ENCODE measurements at regions not wholly inside any gene's neighbourhood (a gene's known extent, or its start where the extent isn't known, plus 50 kb on each side); places are given as distances from the start of the nearest gene placed in this dataset.
"Not testable (repeated sequence)": the region's sequence is repeated elsewhere in the genome, so short reads cannot be mapped to it uniquely, and the experiment has no call there.

GRCh38 chr2:34159901-34160300 is 560.8 kb upstream of the FAM98A start:
- Mint-ChIP-seq H3K27ac (no peak overlapping the region), H3K27me3 (peaks cover 3% of the 10 kb centered on the region), H3K4me1 (ENCODE audit: low read depth) (no peaks in the 10 kb centered on the region), H3K9me3 (ENCODE audit: low read depth) (no peaks in the 10 kb centered on the region), H3K36me3 (ENCODE audit: insufficient read depth) (no peaks in the 10 kb centered on the region), H3K4me3 (ENCODE audit: low read depth) (no peak overlapping the region)
- TF ChIP-seq CTCF (IDR thresholded peaks at IDR 0.05; ENCODE audit: unreplicated experiment): no peak
- no peak for DNase-seq (ENCODE audit: low spot score, unreplicated experiment)

GRCh38 chr2:34153484-34153883 is 554.4 kb upstream of the FAM98A start:
- Mint-ChIP-seq H3K27ac (no peak overlapping the region), H3K4me3 (ENCODE audit: low read depth) (no peak overlapping the region), H3K4me1 (ENCODE audit: low read depth) (no peaks in the 10 kb centered on the region), H3K9me3 (ENCODE audit: low read depth) (peaks cover 3% of the 10 kb centered on the region), H3K27me3 (no peaks in the 10 kb centered on the region), H3K36me3 (ENCODE audit: insufficient read depth) (no peaks in the 10 kb centered on the region)
- DNase-seq (ENCODE audit: low spot score, unreplicated experiment): no peak
- no peak for TF ChIP-seq CTCF (IDR thresholded peaks at IDR 0.05; ENCODE audit: unreplicated experiment)

- Mint-ChIP-seq H3K4me1 (ENCODE audit: low read depth) (no peaks in the 10 kb centered on the region), H3K27ac (no peak overlapping the region), H3K4me3 (ENCODE audit: low read depth) (no peak overlapping the region)
Measured at GRCh38 chr2:34147780-34148179, 548.7 kb upstream of the FAM98A start.

GRCh38 chr2:34143149-34143548 is 544.0 kb upstream of the FAM98A start:
- Mint-ChIP-seq H3K4me1 (ENCODE audit: low read depth) (no peaks in the 10 kb centered on the region), H3K27me3 (no peaks in the 10 kb centered on the region), H3K4me3 (ENCODE audit: low read depth) (no peak overlapping the region), H3K27ac (no peak overlapping the region), H3K9me3 (ENCODE audit: low read depth) (peaks cover 8% of the 10 kb centered on the region), H3K36me3 (ENCODE audit: insufficient read depth) (peaks cover 2% of the 10 kb centered on the region)
- DNase-seq (ENCODE audit: low spot score, unreplicated experiment): no peak
- no peak for TF ChIP-seq CTCF (IDR thresholded peaks at IDR 0.05; ENCODE audit: unreplicated experiment)

More at GRCh38 chr2:34147780-34148179, 548.7 kb upstream of the FAM98A start:
- no peak for DNase-seq (ENCODE audit: low spot score, unreplicated experiment)
- Mint-ChIP-seq H3K9me3 (ENCODE audit: low read depth) (peaks cover 11% of the 10 kb centered on the region), H3K27me3 (no peaks in the 10 kb centered on the region), H3K36me3 (ENCODE audit: insufficient read depth) (peaks cover 2% of the 10 kb centered on the region)
- TF ChIP-seq CTCF (IDR thresholded peaks at IDR 0.05; ENCODE audit: unreplicated experiment): no peak

GRCh38 chr2:34142531-34143008 is 543.5 kb upstream of the FAM98A start:
- not testable (repeated sequence) for H3K4me3 Mint-ChIP-seq (ENCODE audit: low read depth); H3K4me1 Mint-ChIP-seq (ENCODE audit: low read depth); H3K36me3 Mint-ChIP-seq (ENCODE audit: insufficient read depth); DNase-seq (ENCODE audit: low spot score, unreplicated experiment); H3K27ac Mint-ChIP-seq; H3K27me3 Mint-ChIP-seq; H3K9me3 Mint-ChIP-seq (ENCODE audit: low read depth)

DNA sequence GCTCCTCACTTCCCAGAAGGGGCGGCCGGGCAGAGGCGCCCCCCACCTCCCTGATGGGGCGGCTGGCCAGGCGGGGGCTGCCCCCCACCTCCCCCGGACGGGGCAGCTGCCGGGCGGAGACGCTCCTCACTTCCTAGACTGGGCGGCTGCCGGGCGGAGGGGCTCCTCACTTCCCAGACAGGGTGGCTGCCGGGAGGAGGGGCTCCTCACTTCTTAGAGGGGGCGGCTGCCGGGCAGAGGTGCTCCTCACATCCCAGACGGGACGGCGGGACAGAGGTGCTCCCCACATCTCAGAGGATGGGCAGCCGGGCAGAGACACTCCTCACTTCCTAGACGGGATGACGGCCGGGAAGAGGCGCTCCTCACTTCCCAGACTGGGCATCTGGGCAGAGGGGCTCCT is 534.0 kb upstream of the FAM98A start:
- not testable (repeated sequence) for H3K27me3 Mint-ChIP-seq; H3K27ac Mint-ChIP-seq; H3K36me3 Mint-ChIP-seq (ENCODE audit: insufficient read depth); H3K4me1 Mint-ChIP-seq (ENCODE audit: low read depth); DNase-seq (ENCODE audit: low spot score, unreplicated experiment); H3K4me3 Mint-ChIP-seq (ENCODE audit: low read depth)
- H3K9me3 Mint-ChIP-seq (ENCODE audit: low read depth): peaks cover 17% of the 10 kb centered on the region
